ENCODE measurements at regions not wholly inside any gene's neighbourhood (a gene's known extent, or its start where the extent isn't known, plus 50 kb on each side); places are given as distances from the start of the nearest gene placed in this dataset.

DNA sequence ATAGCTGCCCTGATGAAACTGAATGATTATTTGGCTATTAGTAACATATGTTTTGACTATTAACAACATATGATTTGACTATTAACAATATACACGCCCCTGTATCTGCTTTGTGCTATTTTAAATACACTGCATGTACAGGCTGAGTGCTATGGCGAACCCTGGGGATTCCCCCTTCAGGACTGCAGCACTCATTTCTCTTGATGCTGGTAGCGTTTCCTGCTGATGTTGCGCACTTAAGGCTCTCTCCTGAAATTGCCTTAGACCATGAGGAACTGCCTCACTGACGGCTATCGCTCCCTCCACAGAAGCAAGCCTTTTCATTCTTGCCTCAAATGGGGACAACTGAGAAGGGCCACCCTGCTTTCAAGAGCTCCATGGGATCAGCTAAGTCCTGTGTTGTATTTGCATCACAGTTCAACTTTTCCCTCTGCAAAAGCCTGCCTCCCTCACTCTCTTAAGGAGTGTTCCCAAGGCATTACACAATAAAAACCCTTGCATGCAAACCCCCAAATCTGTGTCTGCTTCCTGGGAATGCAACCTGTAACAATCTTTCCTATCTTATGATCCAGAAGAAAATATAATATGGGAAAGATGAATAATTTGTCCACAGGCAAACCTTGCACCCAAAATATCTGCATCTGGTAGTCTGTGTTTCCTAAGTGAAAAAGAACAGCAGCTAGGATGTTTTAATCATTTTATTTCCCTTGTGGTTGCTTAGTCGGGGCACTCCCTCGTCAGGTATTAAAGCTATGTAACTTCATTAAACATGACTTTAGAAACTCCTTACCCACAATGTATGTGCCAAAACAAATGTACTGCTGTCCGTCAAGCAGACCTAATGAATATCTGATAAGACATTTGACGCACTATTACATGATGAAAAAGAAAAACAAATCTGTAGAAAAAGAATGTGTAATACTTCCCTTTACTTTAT lies 456.4 kb downstream of the COL12A1 start:
- Histone ChIP-seq H3K27me3 (replicated peaks in 1 of 4; ENCODE audit: control extremely low read depth in 1 of 4, control insufficient read depth in 3 of 4, insufficient read depth in 4 of 4, low read length in 3 of 4) (no peaks in the 10 kb centered on the region), H3K27ac (ENCODE audit: low read length in 2 of 2) (no peak overlapping the region), H3K4me2 (replicated peaks; ENCODE audit: low read depth, low read length, poor library complexity, severe bottlenecking) (no peak overlapping the region), H3K79me2 (ENCODE audit: control insufficient read depth, insufficient read depth, low read length) (no peaks in the 10 kb centered on the region), H3K9ac (ENCODE audit: low read length) (no peak overlapping the region), H4K20me1 (ENCODE audit: control insufficient read depth, insufficient read depth, low read length, poor library complexity, severe bottlenecking) (no peaks in the 10 kb centered on the region), H3K36me3 (replicated peaks in 1 of 2; ENCODE audit: control extremely low read depth in 1 of 2, control insufficient read depth in 1 of 2, extremely low read depth in 1 of 2, insufficient read depth in 2 of 2, low read length in 1 of 2) (no peaks in the 10 kb centered on the region), H2AFZ (ENCODE audit: insufficient read depth, low read depth, low read length, poor library complexity, severe bottlenecking) (no peak overlapping the region), H3K4me3 (ENCODE audit: control extremely low read depth in 1 of 5, extremely low read depth in 1 of 5, insufficient read depth in 1 of 5, low read depth in 2 of 5, low read length in 4 of 5) (no peak overlapping the region), H3K4me1 (ENCODE audit: control insufficient read depth in 2 of 2, insufficient read depth in 2 of 2, low read length in 2 of 2) (no peaks in the 10 kb centered on the region), H3K9me3 (ENCODE audit: control extremely low read depth in 1 of 3, control insufficient read depth in 2 of 3, insufficient read depth in 1 of 3, low read length in 2 of 3) (no peaks in the 10 kb centered on the region)
- Mint-ChIP-seq H3K4me1 (no peaks in the 10 kb centered on the region), H3K27ac (no peak overlapping the region), H3K9me3 (ENCODE audit: insufficient read depth) (no peaks in the 10 kb centered on the region), H3K27me3 (no peaks in the 10 kb centered on the region), H3K4me3 (no peak overlapping the region)
- DNase-seq (no peak), ATAC-seq (ENCODE audit: low read depth) (no peak)
- WGBS (ENCODE audit: insufficient coverage): 40% methylated on average over 8 of the region's 10 CpGs
- CTCF ChIA-PET: no interaction called here
- intact Hi-C loops (cut with micrococcal nuclease): no loop called here
- POLR2A ChIA-PET: no interaction called here
- TF ChIP-seq EZH2 (IDR thresholded peaks at IDR 0.05; ENCODE audit: borderline replicate concordance, insufficient read depth, low read depth, low read length, poor library complexity, severe bottlenecking): no peak
- TF ChIP-seq, protein P1, sequence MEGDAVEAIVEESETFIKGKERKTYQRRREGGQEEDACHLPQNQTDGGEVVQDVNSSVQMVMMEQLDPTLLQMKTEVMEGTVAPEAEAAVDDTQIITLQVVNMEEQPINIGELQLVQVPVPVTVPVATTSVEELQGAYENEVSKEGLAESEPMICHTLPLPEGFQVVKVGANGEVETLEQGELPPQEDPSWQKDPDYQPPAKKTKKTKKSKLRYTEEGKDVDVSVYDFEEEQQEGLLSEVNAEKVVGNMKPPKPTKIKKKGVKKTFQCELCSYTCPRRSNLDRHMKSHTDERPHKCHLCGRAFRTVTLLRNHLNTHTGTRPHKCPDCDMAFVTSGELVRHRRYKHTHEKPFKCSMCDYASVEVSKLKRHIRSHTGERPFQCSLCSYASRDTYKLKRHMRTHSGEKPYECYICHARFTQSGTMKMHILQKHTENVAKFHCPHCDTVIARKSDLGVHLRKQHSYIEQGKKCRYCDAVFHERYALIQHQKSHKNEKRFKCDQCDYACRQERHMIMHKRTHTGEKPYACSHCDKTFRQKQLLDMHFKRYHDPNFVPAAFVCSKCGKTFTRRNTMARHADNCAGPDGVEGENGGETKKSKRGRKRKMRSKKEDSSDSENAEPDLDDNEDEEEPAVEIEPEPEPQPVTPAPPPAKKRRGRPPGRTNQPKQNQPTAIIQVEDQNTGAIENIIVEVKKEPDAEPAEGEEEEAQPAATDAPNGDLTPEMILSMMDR (IDR thresholded peaks at IDR 0.05): no peak

DNA sequence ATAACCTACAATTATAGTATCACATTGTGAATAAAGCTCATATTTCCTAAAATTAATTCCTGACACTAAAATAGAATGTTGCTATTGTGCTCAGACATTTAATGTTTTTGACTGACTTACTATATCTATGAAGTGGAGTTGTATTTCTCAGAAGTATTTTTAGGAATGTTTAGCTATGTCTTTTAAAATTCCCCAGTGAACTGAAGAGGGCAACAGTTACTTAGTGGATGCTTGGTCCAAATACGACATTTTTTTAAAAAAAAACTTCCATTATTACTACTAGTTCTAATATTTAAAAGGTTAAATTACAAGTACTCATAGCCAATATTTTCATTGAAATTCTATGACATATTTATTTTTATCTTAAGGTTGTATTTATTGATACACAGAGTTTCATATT lies 460.2 kb downstream of the COL12A1 start:
- Histone ChIP-seq H3K4me2 (replicated peaks; ENCODE audit: low read depth, low read length, poor library complexity, severe bottlenecking) (no peak overlapping the region), H3K4me1 (ENCODE audit: control insufficient read depth in 2 of 2, insufficient read depth in 2 of 2, low read length in 2 of 2) (no peaks in the 10 kb centered on the region), H4K20me1 (ENCODE audit: control insufficient read depth, insufficient read depth, low read length, poor library complexity, severe bottlenecking) (no peaks in the 10 kb centered on the region), H3K79me2 (ENCODE audit: control insufficient read depth, insufficient read depth, low read length) (no peaks in the 10 kb centered on the region), H3K27me3 (replicated peaks in 1 of 4; ENCODE audit: control extremely low read depth in 1 of 4, control insufficient read depth in 3 of 4, insufficient read depth in 4 of 4, low read length in 3 of 4) (no peaks in the 10 kb centered on the region), H2AFZ (ENCODE audit: insufficient read depth, low read depth, low read length, poor library complexity, severe bottlenecking) (no peak overlapping the region), H3K4me3 (ENCODE audit: control extremely low read depth in 1 of 5, extremely low read depth in 1 of 5, insufficient read depth in 1 of 5, low read depth in 2 of 5, low read length in 4 of 5) (no peak overlapping the region), H3K27ac (ENCODE audit: low read length in 2 of 2) (no peak overlapping the region), H3K36me3 (replicated peaks in 1 of 2; ENCODE audit: control extremely low read depth in 1 of 2, control insufficient read depth in 1 of 2, extremely low read depth in 1 of 2, insufficient read depth in 2 of 2, low read length in 1 of 2) (no peaks in the 10 kb centered on the region), H3K9me3 (ENCODE audit: control extremely low read depth in 1 of 3, control insufficient read depth in 2 of 3, insufficient read depth in 1 of 3, low read length in 2 of 3) (no peaks in the 10 kb centered on the region), H3K9ac (ENCODE audit: low read length) (no peak overlapping the region)
- CTCF ChIA-PET: no interaction called here
- ATAC-seq (ENCODE audit: low read depth) (no peak), DNase-seq (no peak)
- Mint-ChIP-seq H3K27ac (no peak overlapping the region), H3K27me3 (no peaks in the 10 kb centered on the region), H3K9me3 (ENCODE audit: insufficient read depth) (no peaks in the 10 kb centered on the region), H3K4me1 (no peaks in the 10 kb centered on the region), H3K4me3 (no peak overlapping the region)
- intact Hi-C loops (cut with micrococcal nuclease): no loop called here
- POLR2A ChIA-PET: no interaction called here
- no CpG with 5 or more reads among the region's 1 CpG for whole genome bisulfite sequencing (ENCODE audit: insufficient coverage)
- no peak for TF ChIP-seq EZH2 (IDR thresholded peaks at IDR 0.05; ENCODE audit: borderline replicate concordance, insufficient read depth, low read depth, low read length, poor library complexity, severe bottlenecking)
- TF ChIP-seq, protein P1 (IDR thresholded peaks at IDR 0.05): no peak
